ENCODE measurements at regions not wholly inside any gene's neighbourhood (a gene's known extent, or its start where the extent isn't known, plus 50 kb on each side); places are given as distances from the start of the nearest gene placed in this dataset.

DNA sequence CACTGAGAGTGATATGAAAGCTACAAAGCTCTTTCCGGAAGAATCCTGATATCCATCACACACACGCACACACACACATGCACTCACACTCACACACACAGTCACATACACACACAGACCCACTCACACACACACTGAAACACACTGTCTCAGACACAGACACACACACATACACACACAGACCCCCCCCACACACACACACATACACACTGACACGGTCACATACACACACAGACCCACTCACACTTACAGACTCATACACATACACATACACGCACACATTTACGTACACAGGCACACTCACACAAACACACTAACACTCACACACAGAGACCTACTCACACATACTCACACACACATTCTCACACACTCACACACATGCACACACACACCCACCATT, 58.6 kb downstream of the LIG4 start:
- no peaks in the 10 kb centered on the region for H3K79me2 ChIP-seq (ENCODE audit: low read depth)
- ChIA-PET POLR2A (ENCODE audit: unreplicated experiment) (no interaction called here), CTCF (no interaction called here)
- no peak for DNase-seq
- H3K4me3 ChIP-seq, result no peak overlapping the region
- no peaks in the 10 kb centered on the region for H3K9me2 ChIP-seq (ENCODE audit: insufficient read depth)
- no peaks in the 10 kb centered on the region; the same call in 1 of the 2 replicates for H3K9me3 ChIP-seq (ENCODE audit: insufficient read depth, low read depth)
- no peak overlapping the region for H2AFZ ChIP-seq
- no peaks in the 10 kb centered on the region for H3K36me3 ChIP-seq (ENCODE audit: low read depth)
- no peak overlapping the region for H3K27ac ChIP-seq
- H3K27me3 ChIP-seq (ENCODE audit: insufficient read depth, low read depth), result no peaks in the 10 kb centered on the region
- H3K4me1 ChIP-seq (replicated peaks; ENCODE audit: insufficient read depth), result no peaks in the 10 kb centered on the region
- no TSS peak for BruUV-seq (replicated peaks)
- no peaks in the 10 kb centered on the region for H4K20me1 ChIP-seq (ENCODE audit: insufficient read depth)
- TF ChIP-seq, protein P1, sequence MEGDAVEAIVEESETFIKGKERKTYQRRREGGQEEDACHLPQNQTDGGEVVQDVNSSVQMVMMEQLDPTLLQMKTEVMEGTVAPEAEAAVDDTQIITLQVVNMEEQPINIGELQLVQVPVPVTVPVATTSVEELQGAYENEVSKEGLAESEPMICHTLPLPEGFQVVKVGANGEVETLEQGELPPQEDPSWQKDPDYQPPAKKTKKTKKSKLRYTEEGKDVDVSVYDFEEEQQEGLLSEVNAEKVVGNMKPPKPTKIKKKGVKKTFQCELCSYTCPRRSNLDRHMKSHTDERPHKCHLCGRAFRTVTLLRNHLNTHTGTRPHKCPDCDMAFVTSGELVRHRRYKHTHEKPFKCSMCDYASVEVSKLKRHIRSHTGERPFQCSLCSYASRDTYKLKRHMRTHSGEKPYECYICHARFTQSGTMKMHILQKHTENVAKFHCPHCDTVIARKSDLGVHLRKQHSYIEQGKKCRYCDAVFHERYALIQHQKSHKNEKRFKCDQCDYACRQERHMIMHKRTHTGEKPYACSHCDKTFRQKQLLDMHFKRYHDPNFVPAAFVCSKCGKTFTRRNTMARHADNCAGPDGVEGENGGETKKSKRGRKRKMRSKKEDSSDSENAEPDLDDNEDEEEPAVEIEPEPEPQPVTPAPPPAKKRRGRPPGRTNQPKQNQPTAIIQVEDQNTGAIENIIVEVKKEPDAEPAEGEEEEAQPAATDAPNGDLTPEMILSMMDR (conservative IDR thresholded peaks at IDR 0.05), result no peak
- no peak for TF ChIP-seq EZH2 (IDR thresholded peaks at IDR 0.05; ENCODE audit: low read depth)
- no peaks in the 10 kb centered on the region for H3F3A ChIP-seq (ENCODE audit: insufficient read depth, low read depth)
- intact Hi-C loops (cut with micrococcal nuclease; ENCODE audit: unreplicated experiment), result loop anchor here (10.0 kb wide), 1 partner anchor 782 kb away; no protein-coding TSS in a partner anchor
- no peak overlapping the region for H3K4me2 ChIP-seq

DNA sequence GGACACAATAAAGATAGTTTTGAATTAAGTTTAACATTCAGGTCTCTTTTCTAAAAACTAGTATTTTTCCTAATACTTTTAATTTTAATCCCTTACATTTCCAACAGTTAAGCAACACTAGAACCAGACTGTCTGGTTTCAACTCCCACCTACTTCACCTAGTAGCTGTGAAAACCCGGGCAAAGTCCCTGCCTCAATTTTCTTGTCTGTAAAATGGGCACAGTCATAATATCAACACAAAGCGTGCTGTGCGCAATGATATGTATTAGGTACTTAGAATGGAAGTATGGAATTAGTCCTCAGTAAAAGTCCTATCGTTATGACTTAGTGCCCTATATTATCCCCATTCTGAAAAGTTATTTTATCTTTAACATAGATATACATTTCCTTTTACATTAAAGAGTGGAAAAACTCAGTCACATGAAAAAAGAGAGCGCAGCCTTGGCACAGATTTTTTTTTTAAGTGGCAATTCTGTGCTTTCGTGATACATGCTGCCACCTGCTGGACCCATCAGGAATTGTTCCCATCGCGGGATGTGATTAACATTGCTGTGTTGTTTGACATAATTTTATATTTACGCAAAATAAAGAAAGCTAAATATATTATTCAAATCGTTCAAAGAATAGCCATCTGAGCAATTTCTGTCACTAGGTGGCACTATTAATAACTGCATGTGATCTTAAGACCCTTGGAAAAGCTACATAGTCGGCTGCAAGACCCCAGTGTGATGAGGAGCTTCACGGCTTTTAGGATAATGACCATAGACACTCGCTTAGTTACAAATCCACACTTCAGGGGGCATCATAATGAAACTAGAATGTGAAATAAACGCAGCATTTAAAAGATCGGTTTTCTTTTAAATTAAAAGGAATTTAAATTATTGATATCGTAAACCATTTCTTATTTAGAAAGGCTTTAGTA, 59.9 kb downstream of the LIG4 start:
- intact Hi-C loops (cut with micrococcal nuclease; ENCODE audit: unreplicated experiment), result loop anchor here (1.0 to 10.0 kb wide), 2 partner anchors 781 to 950 kb away; no protein-coding TSS in a partner anchor
- BruUV-seq (replicated peaks), result no TSS peak
- Histone ChIP-seq H3K9me2 (ENCODE audit: insufficient read depth) (no peaks in the 10 kb centered on the region), H3K36me3 (ENCODE audit: low read depth) (no peaks in the 10 kb centered on the region), H3K4me3 (no peak overlapping the region), H2AFZ (no peak overlapping the region; the same call in 1 of the 2 replicates), H3K4me2 (peak overlapping the region; percentile 51), H3K4me1 (replicated peaks; ENCODE audit: insufficient read depth) (no peaks in the 10 kb centered on the region), H3K79me2 (ENCODE audit: low read depth) (no peaks in the 10 kb centered on the region), H3F3A (ENCODE audit: insufficient read depth, low read depth) (no peaks in the 10 kb centered on the region), H3K27me3 (ENCODE audit: insufficient read depth, low read depth) (no peaks in the 10 kb centered on the region), H4K20me1 (ENCODE audit: insufficient read depth) (no peaks in the 10 kb centered on the region), H3K27ac (no peak overlapping the region), H3K9me3 (ENCODE audit: insufficient read depth, low read depth) (no peaks in the 10 kb centered on the region; the same call in 1 of the 2 replicates)
- peak; percentile 42 to 48 for DNase-seq
- ChIA-PET CTCF (interaction anchor here (0.7 to 1.0 kb wide), 6 partner anchors 33 to 896 kb away, joined by 3 to 4 read pairs (median 3); no protein-coding TSS in a partner anchor), POLR2A (ENCODE audit: unreplicated experiment) (no interaction called here)
- TF ChIP-seq, protein P1 (conservative IDR thresholded peaks at IDR 0.05), result peak; percentile 97
- no peak for TF ChIP-seq EZH2 (IDR thresholded peaks at IDR 0.05; ENCODE audit: low read depth)

DNA sequence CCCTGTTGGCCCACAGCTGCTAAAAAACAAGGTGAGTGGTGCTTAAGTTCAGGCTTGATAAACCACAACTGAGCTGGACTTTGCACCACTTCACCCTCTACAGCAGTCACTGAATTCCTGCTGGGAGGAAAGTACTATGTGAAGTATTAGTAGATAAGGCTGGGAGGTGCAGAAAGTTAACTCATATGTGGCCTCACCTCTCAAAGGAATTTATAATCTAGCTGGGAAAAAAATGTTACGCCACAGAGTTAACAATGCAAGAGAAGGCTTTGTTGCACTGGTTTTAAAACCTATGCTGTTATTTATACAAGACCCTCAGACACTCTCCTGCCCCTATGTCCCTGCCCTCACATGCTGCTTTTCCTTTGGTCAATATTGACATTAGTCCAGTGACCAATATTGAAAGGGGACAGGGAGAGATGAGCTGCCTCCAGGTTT, 60.9 kb downstream of the LIG4 start:
- Histone ChIP-seq H2AFZ (no peak overlapping the region), H3K4me3 (no peak overlapping the region), H3K4me2 (no peak overlapping the region), H3K79me2 (ENCODE audit: low read depth) (no peaks in the 10 kb centered on the region), H3K27ac (no peak overlapping the region), H3K4me1 (replicated peaks; ENCODE audit: insufficient read depth) (no peaks in the 10 kb centered on the region), H3K36me3 (ENCODE audit: low read depth) (no peaks in the 10 kb centered on the region), H4K20me1 (ENCODE audit: insufficient read depth) (no peaks in the 10 kb centered on the region), H3K27me3 (ENCODE audit: insufficient read depth, low read depth) (no peaks in the 10 kb centered on the region), H3F3A (ENCODE audit: insufficient read depth, low read depth) (no peaks in the 10 kb centered on the region), H3K9me2 (ENCODE audit: insufficient read depth) (no peaks in the 10 kb centered on the region), H3K9me3 (ENCODE audit: insufficient read depth, low read depth) (no peaks in the 10 kb centered on the region; the same call in 1 of the 2 replicates)
- POLR2A ChIA-PET (ENCODE audit: unreplicated experiment), result no interaction called here
- CTCF ChIA-PET, result interaction anchor here (0.6 kb wide), 1 partner anchor 825 kb away, joined by 3 read pairs; no protein-coding TSS in a partner anchor
- no TSS peak for BruUV-seq (replicated peaks)
- DNase-seq, result no peak
- TF ChIP-seq, protein P1 (conservative IDR thresholded peaks at IDR 0.05), result no peak
- TF ChIP-seq EZH2 (IDR thresholded peaks at IDR 0.05; ENCODE audit: low read depth), result no peak
- intact Hi-C loops (cut with micrococcal nuclease; ENCODE audit: unreplicated experiment), result loop anchor here (10.0 kb wide), 1 partner anchor 780 kb away; no protein-coding TSS in a partner anchor
